Heart right ventricle (tissue), 16 donors: ENCODE measurements at regions not wholly inside any gene's neighbourhood (a gene's known extent, or its start where the extent isn't known, plus 50 kb on each side); places are given as distances from the start of the nearest gene placed in this dataset.

Source experiments
- ATAC-seq, 8 donors: fragments of 200-7000 bp; cut with Tn5 transposase; one replicate each; pipeline ENCODE4 v1.9.1; 2020; ENCODE audit warnings: mild to moderate bottlenecking in 8 of 8, moderate library complexity in 8 of 8, moderate number of reproducible peaks in 1 of 8
- DNase-seq, 2 donors: peaks; one replicate each; pipeline ENCODE4 v3.0.0-alpha.2; 2020
- H3K27ac ChIP-seq, 10 donors: fragments of 200-600 bp; sonication (generic) in 2 of 10; one replicate each; pipeline versions ENCODE4 v1.5.0 to v1.8.0; 2020 to 2022; ENCODE audit warnings: mild to moderate bottlenecking in 3 of 10
- H3K27me3 ChIP-seq, 7 donors: fragments of 200-600 bp; one replicate each; pipeline ENCODE4 v1.8.0; 2021 to 2022; ENCODE audit warnings: mild to moderate bottlenecking in 2 of 7
- H3K36me3 ChIP-seq, 9 donors: fragments of 200-600 bp; sonication (generic) in 1 of 9; one replicate each; pipeline versions ENCODE4 v1.5.0 to v1.8.0; 2020 to 2022; ENCODE audit warnings: mild to moderate bottlenecking in 2 of 9
- H3K4me1 ChIP-seq, 9 donors: fragments of 200-600 bp; sonication (generic) in 1 of 9; one replicate each; pipeline versions ENCODE4 v1.5.0 to v1.8.0; 2020 to 2022; ENCODE audit warnings: mild to moderate bottlenecking in 4 of 9
- H3K4me3 ChIP-seq, 10 donors: fragments of 200-600 bp; sonication (generic) in 2 of 10; one replicate each; pipeline versions ENCODE4 v1.5.0 to v1.8.0; 2020 to 2022; ENCODE audit warnings: mild to moderate bottlenecking in 7 of 10, moderate library complexity in 2 of 10
- H3K9me3 ChIP-seq, 11 donors: fragments of 200-600 bp in 10 of 11; sonication (generic) in 2 of 11; one replicate each; pipeline versions ENCODE4 v1.5.0 to v1.8.0; 2013 to 2022; ENCODE audit warnings: mild to moderate bottlenecking in 2 of 11, control low read depth in 1 of 11, moderate library complexity in 1 of 11
- WGBS, 2 donors: extraction: QIAGEN DNeasy Blood & Tissue Kit; methylation state at CpG; one replicate each; pipeline ENCODE4 v1.1.7; 2013; ENCODE audit warnings: inconsistent platforms in 1 of 2; 5-methylcytosine and 5-hydroxymethylcytosine counted together
- intact Hi-C, 10 donors: fragments of 100-400 bp; cut with DNase I; formaldehyde crosslinking; loops; one replicate each; pipeline versions ENCODE4 v1.11.1 to v1.14.2; 2022
- TF ChIP-seq, protein P1 (sequence below), 9 donors: fragments of 200-600 bp; sonication (generic) in 2 of 9; IDR thresholded peaks; one replicate each; pipeline versions ENCODE4 v1.5.0 to v1.8.0; 2021 to 2022; ENCODE audit warnings: antibody characterized with exemption in 9 of 9, mild to moderate bottlenecking in 5 of 9, moderate library complexity in 1 of 9
- donor health status: Arrhythmogenic right ventricular cardiomyopathy.
- donor health status: ischemic (EF 13 %, LVEDD 7.1; RV severe dilation, severe dysfunction).
- donor health status: healthy with polysubstance abuse.
- donor health status: DM: no; HTN: yes; CAD: no.
- donor health status: DM: no; HTN: no; CAD: no.
- donor health status: ischemic (EF 25% LVEDD 6.9; RV normal size, moderate dysfunction).
- donor health status: ischemic (EF 25% LVEDD 5.7; RV mildly dilated, moderate dysfunction).
- donor health status: healthy.
- donor health status: DM: yes; HTN: yes; CAD: no.
- donor health status: Ischemic cardiomyopathy.
- donor health status: ischemic (EF 35%, LVEDD 5.7; RV mildly dilated, moderate dysfunction).
- donor health status: nonischemic (EF 11% LVEDD 7.7; RV severe dilation, severe dysfunction).
- donor health status: DM: yes; HTN: yes; CAD: no.
- donor health status: PGD.
- donor health status: ischemic (EF 29% LVEDD 5.4; RV normal size, mild dysfunction).
- donor health status: nonischemic (EF 23%, LVEDD 6.1; RV moderate dilation, normal function).

DNA sequence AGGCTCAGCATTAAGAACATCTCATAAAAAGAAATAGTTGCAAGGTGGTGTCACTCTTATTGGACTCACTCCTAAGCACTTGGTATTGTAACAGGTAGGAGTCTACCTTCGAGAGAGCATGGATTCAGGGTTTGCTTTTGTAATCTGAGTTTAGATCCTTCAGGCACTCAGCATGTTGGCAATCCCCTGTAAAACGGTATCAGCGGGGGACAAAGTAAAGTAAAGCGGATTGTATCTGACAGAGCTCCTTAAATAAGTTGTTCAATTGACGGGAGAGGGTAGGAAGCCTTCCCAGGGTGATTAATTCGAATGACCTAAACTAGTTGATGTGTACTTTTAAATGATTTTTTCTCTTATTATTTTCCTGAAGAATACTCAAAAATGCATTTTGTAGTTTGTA is 869.8 kb upstream of the EPHA7 start:
- Histone ChIP-seq H3K36me3 (no peaks in the 10 kb centered on the region), H3K4me3 (no peak overlapping the region), H3K27ac (no peak overlapping the region), H3K9me3 (no peaks in the 10 kb centered on the region), H3K4me1 (no peaks in the 10 kb centered on the region), H3K27me3 (no peaks in the 10 kb centered on the region)
- intact Hi-C loops, result no loop called here
- 73 to 78% methylated on average over 6 of the region's 6 CpGs for WGBS, 2 donors
- DNase-seq (no peak), ATAC-seq (no peak)
- TF ChIP-seq, protein P1, sequence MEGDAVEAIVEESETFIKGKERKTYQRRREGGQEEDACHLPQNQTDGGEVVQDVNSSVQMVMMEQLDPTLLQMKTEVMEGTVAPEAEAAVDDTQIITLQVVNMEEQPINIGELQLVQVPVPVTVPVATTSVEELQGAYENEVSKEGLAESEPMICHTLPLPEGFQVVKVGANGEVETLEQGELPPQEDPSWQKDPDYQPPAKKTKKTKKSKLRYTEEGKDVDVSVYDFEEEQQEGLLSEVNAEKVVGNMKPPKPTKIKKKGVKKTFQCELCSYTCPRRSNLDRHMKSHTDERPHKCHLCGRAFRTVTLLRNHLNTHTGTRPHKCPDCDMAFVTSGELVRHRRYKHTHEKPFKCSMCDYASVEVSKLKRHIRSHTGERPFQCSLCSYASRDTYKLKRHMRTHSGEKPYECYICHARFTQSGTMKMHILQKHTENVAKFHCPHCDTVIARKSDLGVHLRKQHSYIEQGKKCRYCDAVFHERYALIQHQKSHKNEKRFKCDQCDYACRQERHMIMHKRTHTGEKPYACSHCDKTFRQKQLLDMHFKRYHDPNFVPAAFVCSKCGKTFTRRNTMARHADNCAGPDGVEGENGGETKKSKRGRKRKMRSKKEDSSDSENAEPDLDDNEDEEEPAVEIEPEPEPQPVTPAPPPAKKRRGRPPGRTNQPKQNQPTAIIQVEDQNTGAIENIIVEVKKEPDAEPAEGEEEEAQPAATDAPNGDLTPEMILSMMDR (IDR thresholded peaks at IDR 0.05), result no peak

DNA sequence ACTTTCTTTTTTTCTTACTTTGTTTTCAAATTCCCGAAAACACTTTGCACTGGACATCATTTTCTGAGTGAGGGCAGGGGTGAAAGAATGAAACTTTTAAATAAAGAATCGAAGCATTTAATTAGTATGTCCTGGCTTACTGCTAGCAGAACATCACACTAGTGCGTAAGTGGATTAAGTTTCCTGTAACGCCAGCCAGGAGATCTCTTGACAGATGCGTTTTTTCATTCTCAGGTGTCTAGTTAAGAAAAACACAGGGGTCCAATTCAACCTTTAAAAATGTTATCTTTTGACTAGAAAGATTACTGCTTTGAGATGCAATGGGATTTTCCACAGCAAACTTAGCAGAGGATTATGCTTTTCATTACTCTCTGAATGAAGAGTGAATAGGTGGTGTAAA is 858.8 kb upstream of the EPHA7 start:
- no peaks in the 10 kb centered on the region for H3K4me1 ChIP-seq
- no peaks in the 10 kb centered on the region for H3K36me3 ChIP-seq
- no peak for ATAC-seq
- intact Hi-C loops, result no loop called here
- H3K9me3 ChIP-seq, result peaks cover 0 to 8% (median 0%) of the 10 kb centered on the region in 11 donors
- no peak for DNase-seq
- no peaks in the 10 kb centered on the region for H3K27me3 ChIP-seq
- H3K27ac ChIP-seq, result no peak overlapping the region
- TF ChIP-seq, protein P1 (IDR thresholded peaks at IDR 0.05), result no peak
- H3K4me3 ChIP-seq, result no peak overlapping the region
- WGBS, 2 donors, result 56 to 70% methylated on average over 5 of the region's 5 CpGs

DNA sequence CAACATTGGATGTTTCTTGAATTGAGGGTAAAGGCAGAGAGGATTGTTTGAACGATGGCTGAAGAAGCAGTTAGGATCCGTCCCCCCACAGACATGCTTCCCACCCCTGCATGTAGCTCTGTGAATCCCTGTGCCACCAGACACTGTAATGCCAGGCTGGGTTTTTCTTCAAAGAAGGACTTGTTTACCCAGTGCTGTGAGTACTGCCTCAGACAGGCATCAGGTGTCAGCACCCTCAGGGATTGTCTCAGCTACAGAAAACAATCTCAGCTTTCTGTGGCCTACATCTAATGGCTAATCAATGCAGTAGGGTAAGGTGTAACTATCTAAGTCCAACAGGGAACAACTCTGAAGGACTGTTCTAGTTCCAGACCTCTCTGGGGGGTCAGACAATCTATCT is 853.0 kb upstream of the EPHA7 start:
- ATAC-seq (no peak), DNase-seq (no peak)
- H3K27ac ChIP-seq, result no peak overlapping the region
- no peaks in the 10 kb centered on the region for H3K4me1 ChIP-seq
- intact Hi-C loops, result no loop called here
- peaks cover 0 to 11% (median 0%) of the 10 kb centered on the region in 11 donors for H3K9me3 ChIP-seq
- H3K4me3 ChIP-seq, result no peak overlapping the region
- H3K36me3 ChIP-seq, result no peaks in the 10 kb centered on the region
- WGBS, 2 donors, result 76 to 85% methylated on average over 2 of the region's 2 CpGs
- TF ChIP-seq, protein P1 (IDR thresholded peaks at IDR 0.05), result no peak
- H3K27me3 ChIP-seq, result no peaks in the 10 kb centered on the region

DNA sequence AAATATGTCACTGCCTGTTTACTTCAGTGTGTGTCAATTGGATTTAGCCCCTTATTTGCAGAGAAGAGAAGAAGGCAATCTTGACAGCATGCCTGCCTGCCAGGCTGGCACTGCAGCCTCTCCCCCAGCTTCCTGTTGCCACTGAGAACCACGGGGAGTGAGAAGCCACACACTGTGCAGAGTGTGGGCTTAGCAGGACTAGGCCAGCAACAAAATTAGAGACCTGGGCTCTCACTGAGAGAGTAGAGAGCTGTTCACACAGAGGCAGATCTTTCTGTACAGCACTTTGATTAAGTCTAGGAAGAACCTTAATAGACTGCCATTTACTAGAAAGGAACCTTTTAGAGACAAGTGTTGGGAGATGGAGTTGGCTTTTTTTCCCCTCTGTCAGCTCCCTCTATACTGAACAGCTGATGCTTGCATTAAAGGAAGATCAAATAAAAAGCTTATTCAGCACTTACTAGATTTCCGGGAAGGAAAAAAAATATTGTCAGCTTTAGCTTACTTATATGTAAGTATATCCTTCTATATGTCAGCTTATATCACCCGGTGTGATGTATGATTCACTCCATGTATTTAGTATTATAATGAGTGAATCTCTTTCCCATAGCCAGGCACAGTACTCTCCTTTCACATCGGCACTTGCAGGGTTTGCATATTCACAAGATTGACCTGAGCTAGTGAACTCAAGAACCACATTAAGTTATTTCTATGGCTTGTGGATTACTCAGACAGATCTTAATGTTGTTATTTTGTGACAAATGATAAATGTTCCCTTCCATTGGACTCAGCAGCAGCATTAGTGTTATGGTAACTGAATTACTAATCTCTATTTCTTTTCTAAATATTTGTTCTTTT is 851.0 kb upstream of the EPHA7 start:
- TF ChIP-seq, protein P1 (IDR thresholded peaks at IDR 0.05), result no peak
- WGBS, 2 donors, result 59 to 64% methylated on average over 4 of the region's 4 CpGs
- Histone ChIP-seq H3K4me1 (no peaks in the 10 kb centered on the region), H3K27ac (no peak overlapping the region), H3K36me3 (no peaks in the 10 kb centered on the region), H3K4me3 (no peak overlapping the region), H3K27me3 (no peaks in the 10 kb centered on the region), H3K9me3 (peaks cover 0 to 11% (median 0%) of the 10 kb centered on the region in 11 donors)
- ATAC-seq (no peak), DNase-seq (no peak)
- intact Hi-C loops, result no loop called here
